Spleen (tissue), 3 donors: ENCODE measurements at regions not wholly inside any gene's neighbourhood (a gene's known extent, or its start where the extent isn't known, plus 50 kb on each side); places are given as distances from the start of the nearest gene placed in this dataset.

Source experiments
- POLR2A ChIP-seq, 3 donors: fragments of 450-650 bp; IDR thresholded peaks; one replicate each; pipeline ENCODE4 v1.5.1; 2017; ENCODE audit warnings: antibody characterized with exemption in 3 of 3, mild to moderate bottlenecking in 1 of 3
- POLR2AphosphoS5 ChIP-seq, 3 donors: sonication (generic); formaldehyde crosslinking; IDR thresholded peaks; one replicate each; pipeline ENCODE4 v1.5.1; 2017; ENCODE audit warnings: antibody characterized with exemption in 3 of 3

DNA sequence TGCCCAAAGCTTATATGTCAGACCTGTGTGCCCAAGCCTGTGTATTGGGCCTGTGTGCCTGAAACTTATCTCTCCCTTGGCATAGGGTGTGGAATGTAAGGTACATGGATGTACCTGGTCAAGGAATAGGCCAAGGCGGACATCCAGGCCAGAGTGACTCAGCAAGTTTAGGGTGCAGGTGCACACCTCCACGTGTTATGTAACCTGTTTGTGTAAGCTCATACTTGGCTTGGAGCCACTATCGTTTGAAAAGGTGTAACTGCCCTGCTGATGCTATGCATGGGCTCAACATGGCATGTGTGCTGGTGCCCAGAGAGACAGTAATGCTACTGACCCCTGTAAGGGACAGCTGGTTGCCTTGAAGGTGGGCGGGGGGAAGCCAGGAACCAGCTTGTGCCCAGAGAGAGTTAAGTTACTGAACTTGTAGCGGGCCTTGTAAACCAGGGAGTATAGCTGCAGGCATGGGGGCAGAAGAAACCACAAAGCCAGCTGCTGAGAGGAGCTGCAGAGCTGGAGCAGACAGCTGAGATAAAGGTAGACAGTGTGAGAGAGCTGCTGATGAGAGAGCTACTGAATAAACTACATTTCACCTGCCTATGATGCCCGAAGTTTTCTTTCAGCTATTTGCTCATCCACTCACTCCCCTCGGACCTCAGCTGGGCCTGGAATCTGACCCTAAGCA, 656.4 kb upstream of the ZWINT start:
- TF ChIP-seq POLR2AphosphoS5 (IDR thresholded peaks at IDR 0.05) = no peak
- no peak for TF ChIP-seq POLR2A (IDR thresholded peaks at IDR 0.05)
